GM21737 (cell line): ENCODE measurements at regions not wholly inside any gene's neighbourhood (a gene's known extent, or its start where the extent isn't known, plus 50 kb on each side); places are given as distances from the start of the nearest gene placed in this dataset.
"Not testable (repeated sequence)": the region's sequence is repeated elsewhere in the genome, so short reads cannot be mapped to it uniquely, and the experiment has no call there.

ENCODE experiments used
- ATAC-seq: cut with Tn5 transposase; IDR thresholded peaks from one replicate; pipeline ENCODE4 v1.9.1; 2021; ENCODE audit warnings: mild to moderate bottlenecking, moderate library complexity; ENCODE audit not compliant: unreplicated experiment

DNA sequence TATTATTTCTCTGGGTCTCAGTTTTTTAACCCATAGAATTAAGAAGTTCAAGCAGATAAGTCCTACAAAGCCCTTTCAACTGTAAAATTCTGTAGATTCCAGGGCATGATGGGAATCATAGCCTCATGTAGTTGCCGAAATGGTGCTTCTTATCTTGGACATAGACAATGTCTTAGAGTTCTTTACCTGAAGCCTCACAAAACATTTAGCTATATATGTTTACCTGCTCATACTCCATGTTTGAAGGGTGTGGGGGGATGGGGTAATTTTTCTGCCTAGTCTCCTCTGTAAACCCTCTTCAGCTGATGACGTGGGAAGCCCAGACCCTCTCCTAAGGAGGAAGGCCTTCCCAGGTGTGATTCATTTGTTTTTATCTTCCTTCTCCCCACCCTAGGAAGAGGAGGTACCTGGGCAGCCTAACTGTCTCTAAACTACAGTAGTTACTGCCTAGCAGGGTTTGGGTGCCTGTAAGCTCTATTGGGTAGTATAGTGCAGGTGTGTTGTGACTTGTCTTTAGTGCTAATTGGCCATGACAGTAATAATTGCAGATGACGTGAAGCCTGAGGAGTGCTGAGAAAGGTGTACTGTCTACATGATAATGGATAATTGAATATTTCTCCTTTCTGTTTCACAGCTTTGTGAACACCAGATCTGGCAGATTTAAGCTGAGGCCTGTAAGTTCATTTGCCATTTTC is 230.8 kb downstream of the TFAP2B start:
- no peak for ATAC-seq

DNA sequence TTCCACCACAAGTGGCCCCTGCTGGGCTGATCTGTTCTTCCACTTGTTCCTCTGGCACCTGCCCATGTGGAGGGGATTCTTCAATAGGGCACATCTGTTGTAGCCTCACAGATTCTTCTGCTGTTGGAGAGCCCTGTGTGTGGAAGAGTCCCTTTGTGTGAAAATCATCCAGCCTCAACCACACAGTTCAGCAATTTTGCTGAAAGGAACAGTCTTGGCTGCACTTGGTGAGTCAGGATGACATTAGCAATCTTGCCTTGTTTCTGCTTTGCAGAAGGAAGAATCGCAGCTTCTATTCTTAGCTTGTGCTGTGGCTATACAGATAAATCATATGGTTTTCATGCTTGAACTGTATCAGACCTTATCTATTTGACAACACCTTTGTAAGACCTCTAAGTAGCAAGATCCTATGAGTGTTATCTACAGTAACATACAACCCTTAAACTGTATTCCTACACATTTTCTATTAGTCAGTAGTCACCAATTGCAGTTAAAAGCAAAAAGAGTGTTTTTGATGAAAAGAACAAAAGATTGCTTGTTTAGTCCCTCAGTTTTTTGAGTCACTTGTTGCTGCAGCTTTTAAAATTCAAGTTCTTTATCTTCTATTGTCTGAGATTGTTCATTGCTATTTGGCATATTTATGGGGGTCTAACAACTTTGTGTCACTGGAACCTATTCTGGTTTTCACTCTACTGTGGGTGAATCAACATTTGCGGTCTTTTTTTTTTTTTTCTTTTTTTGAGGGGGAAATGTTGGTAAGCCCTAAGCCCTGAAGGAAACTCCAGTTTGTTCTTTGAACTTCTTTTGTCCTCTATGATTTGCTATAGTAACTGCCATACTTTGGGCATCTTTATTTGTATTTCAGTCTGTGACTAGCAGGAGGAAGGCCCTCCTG is 231.6 kb downstream of the TFAP2B start:
- no peak for ATAC-seq

DNA sequence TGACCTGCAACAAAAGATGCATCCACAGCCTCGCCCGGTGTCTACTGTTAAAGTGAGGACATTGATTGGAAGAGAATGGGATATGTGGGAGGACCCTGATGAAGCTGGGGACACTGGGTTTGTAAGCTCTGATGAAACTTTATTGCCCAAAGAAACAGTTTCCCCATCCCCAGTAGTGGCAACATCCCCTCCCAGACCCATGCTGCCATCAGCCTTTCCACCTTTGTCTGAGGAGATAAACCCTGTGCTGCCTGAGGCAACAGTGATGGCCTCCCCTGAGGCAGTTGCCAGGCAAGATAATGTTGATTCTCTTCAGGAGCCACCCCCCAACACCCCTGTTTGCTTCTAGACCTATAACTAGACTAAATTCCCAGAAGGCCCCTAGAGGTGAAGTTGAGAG is 234.0 kb downstream of the TFAP2B start:
- ATAC-seq = not testable (repeated sequence)

DNA sequence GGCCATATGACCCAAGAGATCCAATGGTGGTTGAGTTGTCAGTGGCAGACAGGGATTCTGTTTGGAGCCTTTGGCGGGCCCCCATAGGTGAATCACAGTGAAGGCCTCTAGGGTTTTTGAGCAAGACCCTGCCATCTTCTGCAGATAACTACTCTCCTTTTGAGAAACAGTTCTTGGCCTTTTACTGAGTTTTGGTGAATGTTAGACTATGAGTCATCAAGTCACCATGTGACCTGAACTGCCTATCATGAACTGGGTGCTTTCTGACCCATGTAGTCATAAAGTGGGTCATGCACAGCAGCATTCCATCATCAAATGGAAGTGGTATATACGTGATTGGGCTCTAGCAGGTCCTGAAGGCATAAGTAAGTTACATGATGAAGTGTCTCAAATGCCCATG is 236.6 kb downstream of the TFAP2B start:
- not testable (repeated sequence) for ATAC-seq

DNA sequence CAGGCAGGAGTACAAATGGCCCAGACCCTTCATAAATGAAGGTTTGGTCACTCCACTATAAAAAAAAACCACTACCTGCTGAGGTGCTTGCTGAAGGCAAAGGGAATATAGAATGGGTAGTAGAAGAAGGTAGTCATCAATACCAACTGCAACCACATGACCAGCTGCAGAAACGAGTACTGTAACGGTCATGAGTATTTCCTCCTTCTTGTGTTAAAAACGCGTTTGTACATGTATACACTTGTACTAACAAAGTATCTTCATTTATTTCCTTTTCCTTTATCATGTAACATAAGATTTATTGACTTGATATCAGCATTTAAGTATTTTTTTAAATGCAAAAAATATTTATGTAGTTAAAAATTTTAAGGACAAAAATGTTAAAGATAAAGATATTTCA is 238.6 kb downstream of the TFAP2B start:
- ATAC-seq = no peak

DNA sequence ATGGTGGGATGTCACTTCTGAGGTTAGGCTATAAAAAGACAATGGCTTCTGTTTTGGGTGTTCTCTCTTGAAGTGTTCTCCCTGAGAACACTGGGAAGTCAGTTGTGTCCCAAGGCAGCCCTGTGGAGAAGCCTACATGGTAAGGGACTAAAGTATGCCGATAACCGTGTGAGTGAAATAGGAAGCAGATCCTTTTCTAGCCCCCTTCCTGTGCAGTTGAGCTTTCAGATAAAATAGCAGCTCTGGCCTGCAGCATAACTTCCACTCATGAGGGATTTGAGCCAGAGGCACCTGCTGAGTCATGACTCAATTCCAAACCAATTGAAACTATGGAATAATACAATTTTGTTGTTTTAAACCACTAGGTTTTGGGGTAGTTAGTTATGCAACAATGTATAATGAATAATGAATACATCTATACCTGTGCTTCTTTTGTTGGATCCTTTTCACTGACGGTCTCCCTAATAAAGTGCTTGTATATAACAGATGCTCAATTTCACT is 241.6 kb downstream of the TFAP2B start:
- ATAC-seq = no peak

DNA sequence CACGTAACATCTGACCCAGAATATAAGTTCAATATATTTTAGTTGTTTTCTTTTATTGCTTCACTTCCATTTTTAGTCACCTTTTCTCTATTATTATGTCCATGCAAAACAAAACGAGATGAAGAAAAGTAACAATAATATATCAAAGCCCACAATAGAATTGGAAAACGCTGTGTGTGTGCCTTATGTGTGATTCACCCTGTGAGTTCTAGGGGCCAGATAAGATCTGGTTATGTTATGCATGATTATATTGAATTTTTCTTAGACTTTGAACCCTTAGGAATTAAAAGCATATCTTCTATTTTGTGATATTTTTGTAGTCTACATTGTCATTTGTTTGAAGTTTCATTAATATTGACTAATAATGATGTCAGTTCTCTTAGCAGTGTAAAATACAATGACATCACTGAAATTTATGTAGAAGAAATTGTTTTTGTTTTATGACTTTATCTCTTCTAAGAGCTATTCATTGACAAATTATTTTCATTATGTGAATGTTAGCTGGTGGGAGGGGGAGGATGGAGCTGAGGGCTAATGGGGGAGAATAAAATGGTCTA is 243.6 kb downstream of the TFAP2B start:
- no peak for ATAC-seq

DNA sequence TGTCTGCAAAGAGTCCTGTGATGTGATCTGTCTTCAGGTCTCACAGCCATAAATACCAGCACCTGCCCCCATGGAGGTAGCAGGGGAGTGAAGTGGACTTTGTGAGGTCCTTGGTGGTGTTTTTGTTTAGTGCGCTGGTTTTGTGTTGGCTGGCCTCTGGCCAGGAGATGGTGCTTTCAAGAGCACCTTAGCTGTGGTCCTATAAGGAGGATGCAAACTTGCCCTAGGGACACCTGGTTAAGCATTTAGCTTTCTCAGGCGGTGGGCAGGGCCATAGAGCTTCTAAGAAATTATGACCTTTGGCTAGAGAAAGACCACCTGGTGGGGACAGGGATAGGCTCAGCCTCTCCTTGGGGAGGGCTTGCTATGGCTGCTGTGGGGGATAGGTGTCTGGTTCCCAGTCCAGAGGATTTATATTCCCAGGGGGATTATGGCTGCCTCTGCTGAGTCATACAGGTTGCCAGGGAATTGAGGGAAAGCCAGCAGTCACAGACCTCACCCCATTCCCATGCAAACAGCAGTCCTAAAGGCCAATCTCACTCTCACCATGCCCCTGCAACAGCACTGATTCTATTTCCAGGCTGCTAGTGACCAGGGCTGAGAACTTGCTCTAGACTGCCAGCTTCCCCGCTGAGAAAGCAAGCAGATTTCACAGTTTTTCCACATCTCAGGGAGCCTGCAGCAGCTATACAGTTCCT is 259.3 kb downstream of the TFAP2B start:
- ATAC-seq = no peak

DNA sequence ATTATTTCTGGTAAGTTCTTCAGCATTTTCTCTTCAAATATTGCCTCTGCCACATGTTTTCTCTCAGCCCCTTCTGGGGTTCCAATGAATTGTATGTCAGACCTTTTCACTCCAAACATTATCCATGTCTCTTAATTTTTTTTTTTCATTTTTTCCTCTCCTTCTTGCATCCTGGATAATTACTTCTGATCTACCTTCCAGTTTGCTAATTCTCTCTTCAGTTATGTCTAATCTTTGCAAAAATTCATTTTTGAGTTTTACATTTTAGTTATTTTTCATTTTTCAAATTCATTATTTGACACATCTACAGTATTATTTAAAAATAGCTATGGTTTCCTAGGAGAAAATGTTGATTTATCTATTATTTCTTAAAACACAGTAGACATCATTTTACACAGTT is 271.7 kb downstream of the TFAP2B start:
- ATAC-seq = no peak

DNA sequence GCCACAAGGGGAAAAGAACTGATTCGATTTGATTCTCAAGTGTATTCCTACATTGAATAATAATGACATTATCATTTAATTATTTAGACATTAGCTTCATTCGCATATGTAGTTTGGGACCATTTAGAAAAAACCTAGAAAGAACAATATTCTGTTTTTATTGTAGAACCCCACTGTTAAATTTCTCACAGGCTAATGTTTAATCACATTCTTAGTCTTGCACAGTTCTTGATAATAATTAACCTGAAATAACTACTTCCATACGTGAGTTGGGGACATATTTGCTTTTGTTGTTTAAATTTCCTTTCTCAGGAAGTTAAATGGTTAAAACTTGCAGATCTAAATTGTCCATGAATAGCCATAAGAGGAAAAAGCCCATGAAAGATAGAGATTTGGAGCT is 275.2 kb downstream of the TFAP2B start:
- ATAC-seq = no peak

DNA sequence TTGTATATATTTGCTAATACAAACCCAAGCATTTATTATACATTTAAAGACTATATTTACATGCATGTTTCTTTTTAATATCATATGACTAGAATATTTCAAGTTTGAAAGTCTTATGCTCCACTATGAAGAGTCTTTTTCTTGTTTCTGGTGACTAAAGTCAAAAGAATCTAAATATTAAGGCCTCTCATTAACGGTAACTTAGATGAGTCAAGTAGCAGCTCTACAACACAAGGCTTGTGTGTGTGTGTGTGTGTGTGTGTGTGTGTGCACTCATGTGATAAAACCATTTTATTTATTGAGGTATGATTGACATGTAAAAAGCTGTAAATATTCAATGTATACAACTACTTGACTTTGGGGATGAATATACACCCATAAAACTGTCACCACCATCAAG is 275.6 kb downstream of the TFAP2B start:
- no peak for ATAC-seq

DNA sequence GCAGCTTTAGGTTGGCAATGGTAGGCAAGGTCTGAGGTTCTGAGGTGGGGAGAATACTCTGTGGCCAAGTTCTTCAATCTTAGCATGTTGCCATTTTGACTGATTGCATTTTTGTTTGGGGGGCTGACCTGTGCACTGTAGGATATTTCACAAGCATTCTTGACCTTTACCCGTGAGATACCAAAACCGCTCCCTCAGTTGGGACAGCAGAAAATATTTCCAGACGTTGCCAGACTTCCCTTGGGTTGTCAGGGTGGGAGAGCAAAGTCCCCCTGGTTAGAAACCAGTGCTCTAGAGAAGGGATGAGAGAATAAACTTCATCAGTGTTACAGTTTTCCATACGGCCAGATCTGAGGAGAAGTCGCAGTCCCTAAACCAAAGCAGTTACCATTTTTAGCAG is 279.6 kb downstream of the TFAP2B start:
- no peak for ATAC-seq

DNA sequence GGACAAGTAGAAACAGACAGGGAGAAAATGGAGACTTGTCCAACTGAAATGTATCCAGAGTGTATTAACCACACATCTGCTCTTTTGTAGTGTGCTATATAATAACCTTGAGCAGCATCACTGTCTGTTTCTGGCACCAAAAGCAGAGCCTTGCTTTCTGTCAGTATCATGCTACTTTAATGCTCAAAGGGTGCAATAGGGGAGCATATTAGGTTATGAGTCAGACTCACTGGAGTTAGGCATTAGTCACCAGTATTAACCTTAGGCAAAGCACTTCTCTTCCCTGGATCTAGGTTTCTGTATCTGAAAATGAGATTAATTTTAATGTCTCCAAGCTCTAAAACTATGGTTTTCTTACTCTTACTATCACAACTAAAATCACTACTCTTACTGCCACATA is 280.1 kb downstream of the TFAP2B start:
- no peak for ATAC-seq

DNA sequence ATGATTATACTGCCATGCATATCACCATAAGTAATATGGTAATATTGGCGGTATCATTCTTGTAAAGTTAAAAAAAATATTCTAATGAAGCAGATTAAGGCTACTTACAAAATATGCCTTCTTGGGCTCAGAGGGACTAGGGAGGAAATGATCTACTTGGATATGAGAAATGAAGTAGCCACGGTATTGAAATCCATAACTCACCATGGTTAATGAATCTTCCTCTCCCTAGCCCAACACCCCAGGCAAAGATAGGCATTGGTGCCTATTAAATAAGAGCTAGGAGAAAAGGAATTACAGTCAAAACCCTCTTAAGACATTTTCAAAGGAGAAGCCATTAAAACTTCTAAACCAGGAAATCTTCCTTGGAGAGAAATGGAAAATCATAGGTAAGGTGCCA is 280.5 kb downstream of the TFAP2B start:
- no peak for ATAC-seq

DNA sequence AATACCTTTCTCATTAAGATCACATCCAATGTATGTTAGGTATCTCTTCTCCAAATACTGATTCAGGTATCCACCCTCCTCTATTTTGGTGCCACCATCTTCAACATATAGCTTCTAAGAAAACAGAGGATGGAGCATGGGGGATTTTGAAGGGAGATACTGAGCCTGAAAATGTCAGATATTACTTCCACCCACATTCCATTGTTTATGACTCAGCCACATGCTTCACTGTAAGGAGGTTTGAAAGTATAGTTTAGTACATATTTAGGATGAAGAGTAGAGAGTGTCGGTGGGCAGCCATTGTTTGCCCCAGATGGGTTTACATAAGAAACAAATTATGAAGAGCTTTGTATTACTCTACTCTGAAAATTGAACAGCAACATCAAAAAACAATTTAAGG is 286.7 kb downstream of the TFAP2B start:
- no peak for ATAC-seq

DNA sequence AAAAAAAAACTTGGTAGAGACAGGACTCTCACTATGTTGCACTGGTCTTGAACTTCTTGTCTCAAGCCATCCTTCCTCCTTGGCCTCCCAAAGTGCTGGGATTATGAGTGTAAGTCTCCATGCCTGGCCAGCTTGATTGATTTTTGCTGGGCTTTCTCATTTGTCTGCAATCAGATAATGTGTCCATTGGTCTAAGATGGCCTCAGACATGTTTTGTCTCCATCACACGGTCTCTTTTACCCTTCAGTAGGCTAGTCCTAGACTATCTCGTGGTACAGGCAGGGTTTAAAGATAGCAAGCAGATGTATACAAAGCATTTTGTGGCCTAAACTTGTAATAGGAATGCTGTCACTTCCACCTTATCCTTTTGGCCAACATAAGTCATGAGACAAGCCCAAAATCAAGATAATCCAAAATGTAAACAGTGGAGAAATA is 289.1 kb downstream of the TFAP2B start:
- no peak for ATAC-seq

DNA sequence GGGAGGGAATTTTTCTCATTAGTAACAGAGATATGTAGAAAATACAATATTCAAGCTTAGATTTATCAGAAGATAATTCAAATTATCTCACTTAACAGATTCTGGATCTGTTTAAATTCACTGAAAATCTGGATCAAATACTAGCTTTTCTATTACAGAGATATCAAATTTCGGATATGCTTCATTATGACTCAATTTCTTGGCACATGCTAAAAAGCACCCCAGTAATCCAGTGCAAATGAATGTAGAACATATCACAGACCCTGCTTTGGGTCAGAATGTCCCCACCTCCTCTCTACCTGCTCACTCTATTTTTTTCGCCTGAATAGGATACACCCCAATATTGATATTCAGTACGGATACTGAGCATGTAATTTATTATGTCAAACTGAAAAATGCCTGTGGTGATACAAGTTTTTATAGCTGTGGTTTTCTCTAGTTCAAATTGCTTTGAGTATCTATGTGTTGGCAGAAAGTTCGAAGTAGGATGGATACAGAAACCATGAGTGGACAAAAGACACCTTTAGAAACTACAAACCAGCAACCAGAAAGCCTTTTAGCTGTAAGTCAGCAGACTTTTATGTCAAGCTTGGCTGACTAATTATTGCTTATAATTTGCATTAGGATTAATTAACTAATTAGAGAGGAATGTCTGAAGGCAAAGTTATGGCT is 290.0 kb downstream of the TFAP2B start:
- ATAC-seq = no peak

DNA sequence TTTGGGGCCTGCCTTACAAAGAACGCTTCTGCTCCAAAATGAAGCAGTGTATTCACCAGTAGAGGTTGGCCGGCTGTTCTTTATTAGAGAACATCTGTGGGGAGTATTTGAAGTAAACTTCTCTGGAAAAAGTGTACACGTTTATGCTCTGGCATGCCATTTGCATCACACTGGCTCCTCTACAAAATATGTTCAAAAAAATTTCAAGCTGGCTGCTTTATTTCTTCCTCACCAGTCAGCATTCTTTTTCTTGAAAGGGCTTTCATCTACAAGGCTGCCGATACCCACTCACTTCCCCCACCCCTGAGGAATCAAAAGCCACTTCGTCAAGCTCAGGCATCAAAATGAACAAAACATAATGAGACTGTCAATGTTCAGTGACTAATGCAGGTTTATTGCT is 294.1 kb downstream of the TFAP2B start:
- no peak for ATAC-seq

DNA sequence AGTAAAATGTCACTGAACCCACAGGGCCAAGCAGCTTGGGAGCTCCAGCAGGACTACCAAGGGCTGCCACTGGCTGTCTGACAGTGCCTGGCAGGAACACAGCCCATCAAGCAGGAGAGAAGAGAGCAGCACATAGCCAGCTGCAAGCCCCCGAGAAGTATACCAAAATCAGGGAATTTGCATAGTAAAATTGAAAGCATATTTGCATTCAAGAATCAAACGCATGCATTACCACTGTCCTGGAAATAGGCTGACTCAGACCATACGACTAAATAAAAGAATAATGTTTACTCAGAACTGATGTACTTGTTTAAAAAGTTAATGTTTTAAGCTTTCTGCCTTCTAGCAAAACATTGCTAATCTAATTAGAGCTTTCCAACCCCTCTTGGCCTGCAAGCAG is 298.1 kb downstream of the TFAP2B start:
- ATAC-seq = no peak

DNA sequence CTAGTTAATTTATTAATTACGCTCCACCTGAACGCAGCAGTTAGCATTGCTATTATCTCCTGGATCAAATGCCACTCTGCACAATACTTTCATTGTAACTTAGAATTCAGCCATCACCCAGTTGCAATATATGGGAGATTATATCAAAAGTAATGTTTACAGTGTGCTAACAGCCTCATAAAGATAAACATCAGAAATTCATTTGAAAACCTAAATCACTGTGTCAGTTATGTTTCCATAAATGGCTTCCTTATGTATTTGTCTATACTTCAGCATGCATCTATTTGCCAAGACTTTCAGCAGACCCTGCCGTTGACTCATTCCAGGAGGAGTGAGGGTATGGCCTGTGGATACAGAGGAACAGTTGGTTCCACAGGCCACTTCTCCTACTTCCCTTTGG is 300.1 kb downstream of the TFAP2B start:
- no peak for ATAC-seq

DNA sequence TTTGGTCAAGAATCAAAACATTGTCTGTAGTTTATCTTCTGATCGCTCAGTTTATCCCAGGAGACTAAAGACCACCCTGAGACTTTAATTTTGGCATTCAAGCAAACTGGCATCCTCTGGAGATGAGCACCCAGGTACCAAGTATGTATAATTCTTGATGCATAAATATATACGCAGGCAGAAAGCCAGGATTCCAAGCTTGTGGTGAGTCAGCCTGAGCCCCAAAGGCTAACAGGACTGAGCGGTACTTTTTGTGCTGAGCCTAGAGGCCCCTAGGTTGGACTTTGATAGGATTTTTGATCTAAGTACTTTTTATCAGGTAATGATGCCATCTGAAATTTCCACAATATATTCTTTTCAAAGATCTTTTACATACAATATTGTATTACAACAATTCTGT is 301.3 kb downstream of the TFAP2B start:
- no peak for ATAC-seq
